ENCODE measurements at regions not wholly inside any gene's neighbourhood (a gene's known extent, or its start where the extent isn't known, plus 50 kb on each side); places are given as distances from the start of the nearest gene placed in this dataset.
"Not testable (repeated sequence)": the region's sequence is repeated elsewhere in the genome, so short reads cannot be mapped to it uniquely, and the experiment has no call there.

DNA sequence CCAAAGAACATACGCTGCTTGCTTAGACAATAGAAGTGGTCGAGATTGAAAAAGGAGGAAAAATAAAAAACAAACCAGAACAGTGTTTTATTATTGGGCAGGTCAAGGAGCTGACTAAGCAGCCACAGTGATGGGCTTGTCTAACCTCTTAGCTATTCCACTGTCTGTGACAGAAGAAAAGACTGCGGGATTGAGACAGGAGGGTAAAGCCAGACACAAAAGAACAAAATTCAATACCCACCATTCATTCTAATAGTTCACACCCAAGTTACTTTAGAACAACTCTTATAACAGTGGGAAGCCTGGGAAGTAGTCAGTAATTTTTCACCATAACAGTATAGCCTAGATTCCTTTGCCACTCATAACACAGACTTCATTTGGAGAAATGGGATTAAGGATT is 435.4 kb downstream of the MFSD1 start:
- no peak for DNase-seq

DNA sequence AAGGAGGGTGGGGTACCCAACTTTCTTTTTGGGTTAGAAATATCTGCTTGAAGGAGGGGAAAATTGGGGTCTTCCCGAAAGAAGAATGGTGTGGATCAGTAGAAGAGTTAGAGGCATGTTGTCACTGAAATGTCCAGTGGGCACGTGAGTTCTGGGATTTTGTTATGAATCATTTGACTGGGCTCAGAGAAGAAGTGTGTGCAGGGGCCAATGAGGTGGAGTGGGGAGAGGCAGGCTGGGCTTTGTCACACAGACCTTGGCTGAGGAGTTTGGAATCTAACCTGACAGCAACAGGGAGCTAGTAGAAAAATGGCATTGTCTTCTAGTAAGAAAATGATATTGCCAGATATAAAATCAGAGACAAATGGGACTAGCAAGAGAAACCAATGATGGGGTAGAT is 436.8 kb downstream of the MFSD1 start:
- no peak for DNase-seq

DNA sequence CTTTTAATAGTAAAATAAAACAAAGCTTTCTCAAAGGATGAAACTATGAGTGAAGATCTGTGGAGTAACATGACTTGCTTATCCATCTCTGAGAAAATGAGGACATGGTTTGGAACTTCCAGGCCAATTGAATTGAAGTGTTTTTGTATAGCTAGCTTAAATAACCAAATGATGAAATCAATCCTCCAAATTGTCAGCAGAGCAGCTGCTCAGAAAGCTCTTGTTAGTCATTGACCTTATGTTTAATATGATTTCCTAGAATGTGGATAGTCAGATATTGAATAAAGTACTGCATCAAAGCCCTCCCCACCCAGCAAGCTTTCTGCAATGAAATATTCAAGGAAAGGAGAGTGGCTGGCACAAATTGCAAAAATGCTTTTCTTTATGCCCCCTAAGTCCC is 437.2 kb downstream of the MFSD1 start:
- no peak for DNase-seq

DNA sequence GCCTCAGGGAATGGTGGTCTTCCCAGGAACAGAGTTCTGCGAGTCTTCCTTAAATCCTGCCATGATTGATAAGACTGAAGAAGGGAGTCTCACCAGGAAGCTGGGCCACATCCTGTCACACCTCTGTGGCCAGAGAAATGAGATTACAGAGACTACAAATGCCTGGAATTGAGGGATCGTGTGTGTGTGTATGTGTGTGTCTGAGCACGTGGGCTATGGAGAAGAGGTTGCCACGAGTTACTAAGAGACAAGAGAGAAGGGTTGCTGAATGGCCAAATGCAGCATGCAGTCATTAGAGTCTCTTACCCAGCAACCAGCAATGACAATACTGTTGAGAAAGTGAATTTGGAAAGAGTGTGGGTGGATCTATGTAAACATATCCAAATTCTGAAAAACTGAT is 443.1 kb downstream of the MFSD1 start:
- no peak for DNase-seq

DNA sequence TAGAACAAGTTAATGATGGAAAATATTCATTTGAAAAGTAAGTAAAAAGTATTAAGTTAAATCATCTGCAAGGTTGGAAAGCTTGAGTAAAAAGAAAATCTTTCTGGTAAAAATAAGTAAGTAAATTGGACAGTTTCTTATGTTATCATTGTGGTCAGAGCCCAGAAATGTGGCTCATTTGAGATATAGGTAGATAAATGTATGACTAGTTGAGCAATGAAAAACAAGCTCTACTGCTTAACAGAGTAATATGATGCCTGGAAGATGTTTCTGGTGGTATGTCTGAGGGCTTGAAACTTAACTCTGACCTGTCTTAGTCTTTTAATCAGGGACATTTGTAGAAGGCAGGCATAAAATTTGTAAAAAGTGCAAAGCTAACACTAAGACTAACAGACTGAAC is 444.0 kb downstream of the MFSD1 start:
- no peak for DNase-seq

DNA sequence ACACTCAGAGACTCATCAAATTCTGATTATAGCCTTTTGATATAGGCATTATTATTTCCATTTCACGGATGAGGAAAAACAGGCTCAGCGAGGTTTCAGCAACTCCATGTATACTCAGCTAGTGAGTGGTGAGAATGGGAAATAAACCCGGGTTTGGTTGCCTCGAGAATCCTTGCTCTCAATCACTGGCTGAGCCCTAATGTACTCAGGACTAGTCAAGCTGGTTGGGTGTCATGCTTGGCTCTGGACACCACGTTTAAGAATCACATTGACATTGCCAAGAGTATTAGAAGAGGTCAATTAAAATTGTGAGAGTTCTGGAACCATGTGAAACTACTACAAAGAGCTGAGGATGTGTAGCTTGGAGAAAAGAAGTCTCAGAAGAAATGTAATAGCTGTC is 444.5 kb downstream of the MFSD1 start:
- DNase-seq = no peak

DNA sequence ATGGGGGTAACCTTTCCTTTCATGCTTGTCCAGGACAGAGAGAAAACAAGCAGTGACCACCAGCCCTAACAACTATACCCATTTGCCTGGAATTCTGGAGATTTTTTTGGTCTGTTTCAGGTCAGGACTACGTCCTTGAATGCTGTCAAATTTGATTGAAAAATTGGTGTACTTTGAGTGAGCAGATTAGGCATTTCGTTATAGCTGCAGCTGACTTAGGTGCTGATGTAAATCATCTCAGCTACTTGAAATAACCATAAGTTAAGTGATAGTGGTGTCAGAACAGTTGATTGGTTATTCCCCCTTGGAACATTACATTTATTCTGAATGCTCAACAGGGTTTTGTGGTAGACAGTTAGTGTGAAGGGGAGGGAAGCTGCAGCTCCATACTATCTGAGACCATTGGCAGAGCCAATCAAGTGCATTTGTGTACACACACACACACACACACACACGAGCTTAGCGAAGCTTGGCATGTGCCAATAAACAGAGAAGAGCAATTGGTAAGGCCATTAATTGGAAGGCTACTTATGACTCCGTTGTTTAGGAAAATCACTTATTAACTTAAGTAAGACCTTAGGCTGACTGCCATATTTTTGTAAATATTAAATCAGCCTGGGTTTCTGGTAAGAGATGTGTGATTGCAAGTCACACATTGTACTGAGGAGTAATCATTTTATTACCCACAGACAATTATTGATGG is 447.8 kb downstream of the MFSD1 start:
- DNase-seq = no peak

DNA sequence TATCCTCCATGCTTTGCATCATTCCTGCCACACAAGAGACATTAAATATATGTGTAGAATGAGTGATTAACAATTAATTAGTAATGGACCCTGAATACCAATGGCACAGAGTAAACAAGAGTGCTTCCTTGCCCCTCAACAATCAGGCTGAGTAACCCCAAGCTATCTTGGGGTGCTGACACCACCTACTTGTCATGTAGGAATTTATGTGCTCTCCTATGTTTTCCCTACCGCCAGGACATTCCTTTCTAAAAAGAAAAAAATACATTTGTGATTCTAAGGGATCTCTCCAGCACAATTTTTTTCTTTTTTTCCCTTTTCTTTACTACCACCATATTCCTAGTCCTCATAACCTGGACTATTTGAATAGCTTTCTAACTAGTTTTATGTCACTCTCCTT is 449.1 kb downstream of the MFSD1 start:
- no peak for DNase-seq

DNA sequence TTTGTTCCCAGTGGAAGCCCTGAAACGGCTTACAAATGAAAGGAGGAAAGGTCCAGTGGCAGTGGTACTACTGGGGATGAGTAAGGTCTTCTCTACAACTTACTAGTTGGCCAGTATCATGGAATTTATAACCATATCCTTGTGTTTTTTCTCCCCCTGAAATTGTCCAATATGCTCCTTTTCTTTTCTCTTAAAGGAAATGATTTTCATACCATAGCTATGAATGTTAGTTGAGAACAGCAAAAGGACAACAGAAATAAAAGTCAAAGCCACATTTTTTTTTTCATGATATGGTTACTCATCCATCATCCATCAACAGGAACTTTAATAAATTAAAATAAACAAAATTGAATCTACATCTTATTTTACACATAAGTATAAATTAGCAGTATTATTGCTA is 450.4 kb downstream of the MFSD1 start:
- DNase-seq = no peak

DNA sequence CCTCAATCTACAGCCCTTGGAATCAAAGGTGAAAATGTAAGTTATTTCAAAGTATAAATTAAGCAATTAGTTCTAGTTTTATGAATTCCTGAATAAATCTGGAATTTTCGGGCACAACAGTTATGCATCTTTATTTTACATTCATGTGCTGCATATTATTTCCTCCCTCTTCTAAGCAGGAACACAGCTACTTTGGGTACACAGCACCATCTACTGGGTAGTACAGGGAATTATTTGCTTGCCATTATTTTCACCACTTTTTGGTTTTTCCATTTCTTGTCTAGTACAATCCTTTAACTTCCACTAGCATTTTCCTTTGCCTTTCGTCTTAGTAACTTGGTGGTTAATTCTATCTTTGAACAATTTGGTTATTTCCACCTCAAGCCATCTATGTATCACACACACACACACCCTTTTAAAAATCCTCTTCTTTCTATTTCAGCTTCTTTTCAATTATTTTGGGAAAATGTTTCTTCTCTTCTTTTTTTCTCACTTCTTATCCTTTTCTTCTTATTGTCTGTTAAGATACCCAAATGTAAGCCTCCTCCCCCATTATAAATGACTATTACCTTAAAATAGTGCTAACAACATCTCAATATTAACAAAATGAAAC is 451.0 kb downstream of the MFSD1 start:
- DNase-seq = peak; percentile 67

DNA sequence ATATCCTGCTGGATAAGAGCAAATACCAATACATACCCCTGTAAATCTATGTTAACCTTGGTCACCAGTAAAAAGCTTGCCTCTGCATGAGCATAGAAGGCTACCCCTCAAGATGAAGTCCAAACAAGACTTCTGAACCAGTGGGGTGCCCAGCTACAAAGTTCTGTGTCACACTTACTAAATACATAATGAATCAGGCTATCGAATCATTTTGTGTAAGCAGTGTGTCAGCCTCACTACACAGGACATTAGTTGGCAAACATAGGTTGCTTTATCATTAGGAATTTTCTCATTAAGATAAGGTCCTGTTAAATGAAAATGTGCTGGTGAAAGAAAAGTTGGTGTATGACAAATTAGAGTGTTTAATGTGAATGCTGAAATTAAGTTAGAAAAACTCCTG is 452.0 kb downstream of the MFSD1 start:
- DNase-seq = no peak

DNA sequence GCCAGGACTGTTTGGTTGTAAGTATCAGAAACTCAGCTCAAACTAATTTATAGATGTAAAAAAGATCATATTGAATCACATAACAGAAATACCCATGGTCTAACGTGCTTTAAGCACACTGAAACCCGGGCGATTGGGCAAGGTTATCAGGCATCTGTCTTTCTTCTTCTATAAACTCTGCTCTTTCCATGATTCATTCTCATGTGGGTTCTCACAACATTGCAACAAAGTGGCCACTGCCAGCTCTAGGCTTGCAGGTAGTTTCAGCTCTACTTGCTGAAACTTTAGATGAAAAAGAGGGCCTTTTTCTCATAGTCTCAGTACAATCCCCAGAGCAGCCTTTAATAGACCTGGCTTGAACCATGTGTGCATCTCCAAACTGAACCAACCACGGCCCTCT is 456.1 kb downstream of the MFSD1 start:
- DNase-seq = no peak

DNA sequence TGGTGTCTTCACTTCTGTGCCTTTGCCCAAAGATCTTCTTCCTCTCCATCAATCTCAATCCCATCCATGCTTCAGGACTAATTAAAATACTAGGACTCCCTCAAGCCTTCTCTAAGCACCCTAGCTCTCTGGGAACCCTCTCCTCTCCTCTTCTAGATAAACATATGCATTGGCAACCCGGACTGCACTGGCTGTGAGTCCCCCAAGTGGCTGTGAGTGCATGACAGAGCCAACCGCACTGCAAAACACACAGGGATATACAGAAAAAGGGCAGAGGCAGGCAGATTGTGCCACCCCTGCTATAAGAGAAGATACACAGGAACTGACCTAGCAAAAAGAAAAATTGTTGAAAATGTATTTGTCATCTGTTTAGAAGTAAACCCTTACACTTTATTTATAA is 457.1 kb downstream of the MFSD1 start:
- DNase-seq = no peak

DNA sequence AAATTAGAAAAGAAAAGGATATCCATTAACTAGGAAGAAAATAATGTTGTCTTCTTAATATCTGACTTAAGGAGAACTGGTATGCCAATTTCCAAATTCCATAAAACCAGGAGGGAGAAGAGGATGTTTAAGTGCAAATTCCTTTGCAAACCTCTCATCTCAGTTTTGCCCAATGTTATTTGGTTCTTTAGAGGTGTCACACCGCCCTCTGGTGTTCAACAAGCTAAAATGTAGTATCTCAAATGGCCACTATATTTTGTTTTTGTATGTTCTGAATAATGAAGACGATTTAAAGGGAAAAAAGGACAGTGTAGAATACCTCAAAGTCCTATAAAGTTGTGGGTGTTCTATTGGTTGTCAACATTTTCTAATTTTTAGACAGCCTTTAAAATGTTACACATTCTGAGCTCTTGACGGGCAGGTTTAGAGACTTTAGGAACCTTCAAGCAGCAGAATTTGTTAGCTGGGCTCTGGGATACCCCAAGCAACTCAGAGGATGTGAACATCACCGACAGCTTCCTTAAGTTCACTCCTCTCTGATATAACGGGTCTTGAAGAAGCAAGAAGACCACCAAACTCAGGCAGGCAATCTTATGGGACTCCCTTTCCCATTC is 458.3 kb downstream of the MFSD1 start:
- peak; percentile 73 for DNase-seq

DNA sequence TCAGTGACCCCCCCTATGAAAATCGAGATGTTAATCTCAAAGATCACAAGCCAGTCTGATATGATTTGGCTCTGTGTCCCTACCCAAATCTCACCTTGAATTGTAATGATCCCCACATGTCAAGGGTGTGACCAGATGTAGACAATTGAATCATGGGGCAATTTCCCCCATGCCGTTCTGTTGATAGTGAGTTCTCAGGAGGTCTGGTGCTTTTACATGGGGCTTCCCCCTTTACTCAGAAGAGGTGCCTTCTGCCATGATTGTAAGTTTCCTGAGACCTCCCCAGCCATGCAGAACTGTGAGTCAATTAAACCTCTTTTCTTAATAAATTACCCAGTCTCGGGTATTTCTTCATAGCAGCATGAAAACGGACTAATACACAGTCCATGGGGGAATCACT is 459.5 kb downstream of the MFSD1 start:
- DNase-seq = not testable (repeated sequence)

DNA sequence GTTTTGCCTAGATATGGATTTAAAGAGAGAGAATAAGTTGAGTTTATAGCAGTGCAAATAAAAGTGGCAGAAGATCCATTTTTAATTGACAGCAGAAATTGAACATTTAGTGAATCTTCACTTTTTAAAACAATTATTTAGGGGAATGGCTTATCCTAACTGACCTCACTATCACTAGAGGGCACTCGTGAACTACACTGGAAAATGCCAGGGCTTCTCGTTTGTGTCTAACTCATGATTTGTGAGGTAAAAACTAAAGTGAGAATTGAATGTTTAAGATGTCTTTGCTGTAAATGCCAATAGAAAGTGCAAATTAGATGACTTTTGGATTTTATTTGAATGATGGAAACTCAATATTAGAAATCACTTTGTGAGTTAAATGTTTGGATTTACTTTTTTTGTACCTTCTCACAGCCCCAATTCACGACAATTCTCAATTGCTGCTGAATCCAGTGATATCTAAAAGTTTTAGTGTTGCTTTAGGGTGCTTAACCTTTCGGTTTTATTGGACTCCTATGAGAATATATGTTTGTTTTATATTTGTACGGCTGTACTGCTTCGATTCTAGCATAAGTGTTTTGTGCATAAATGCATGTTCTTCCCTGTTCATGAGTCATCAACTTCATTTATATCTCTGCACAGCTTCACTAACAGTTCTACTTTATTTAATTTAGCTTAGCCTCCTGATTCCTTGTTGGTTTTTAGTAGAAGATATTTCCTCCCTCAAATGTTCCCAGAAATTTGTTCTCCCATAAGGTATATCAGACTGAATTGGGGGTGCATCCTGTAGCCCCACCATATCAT is 462.1 kb downstream of the MFSD1 start:
- DNase-seq = peak; percentile 66

DNA sequence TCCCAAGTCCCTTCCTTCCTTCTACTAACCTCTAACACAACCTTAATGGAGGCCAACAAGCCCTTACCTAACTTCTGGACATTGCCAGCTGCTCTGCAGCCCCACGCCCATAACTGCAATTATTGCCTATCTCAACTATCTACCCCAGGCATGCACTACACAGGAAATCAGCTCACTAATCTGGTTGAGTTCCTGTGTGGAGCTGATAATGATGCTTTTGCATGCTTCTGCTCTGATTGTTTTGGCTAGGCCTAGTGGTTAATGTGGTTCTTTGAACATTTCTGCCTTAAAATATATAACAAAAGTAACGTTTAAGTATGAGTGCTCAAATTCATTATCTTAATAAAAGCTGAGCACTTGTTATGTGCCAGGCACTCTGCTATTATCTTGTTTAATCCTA is 463.9 kb downstream of the MFSD1 start:
- DNase-seq = no peak

DNA sequence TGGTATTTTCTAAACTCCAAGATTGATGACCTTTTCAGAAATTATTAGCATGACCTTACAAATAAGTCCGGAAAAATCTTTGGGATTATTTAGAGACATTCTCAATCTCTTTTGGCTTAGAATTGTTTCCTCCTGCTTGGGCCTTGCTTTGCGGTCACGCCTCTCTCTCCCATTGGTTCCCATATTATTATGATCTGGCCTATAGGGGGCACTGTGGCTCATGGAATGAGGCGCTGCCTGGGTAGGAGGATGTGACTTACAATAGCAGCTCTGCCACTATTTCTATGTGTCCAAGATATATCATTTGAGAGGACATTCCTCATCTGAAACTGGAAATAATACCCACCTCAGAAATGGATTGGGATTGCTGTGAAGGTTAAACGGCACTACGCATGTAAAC is 464.9 kb downstream of the MFSD1 start:
- DNase-seq = peak; percentile 59

DNA sequence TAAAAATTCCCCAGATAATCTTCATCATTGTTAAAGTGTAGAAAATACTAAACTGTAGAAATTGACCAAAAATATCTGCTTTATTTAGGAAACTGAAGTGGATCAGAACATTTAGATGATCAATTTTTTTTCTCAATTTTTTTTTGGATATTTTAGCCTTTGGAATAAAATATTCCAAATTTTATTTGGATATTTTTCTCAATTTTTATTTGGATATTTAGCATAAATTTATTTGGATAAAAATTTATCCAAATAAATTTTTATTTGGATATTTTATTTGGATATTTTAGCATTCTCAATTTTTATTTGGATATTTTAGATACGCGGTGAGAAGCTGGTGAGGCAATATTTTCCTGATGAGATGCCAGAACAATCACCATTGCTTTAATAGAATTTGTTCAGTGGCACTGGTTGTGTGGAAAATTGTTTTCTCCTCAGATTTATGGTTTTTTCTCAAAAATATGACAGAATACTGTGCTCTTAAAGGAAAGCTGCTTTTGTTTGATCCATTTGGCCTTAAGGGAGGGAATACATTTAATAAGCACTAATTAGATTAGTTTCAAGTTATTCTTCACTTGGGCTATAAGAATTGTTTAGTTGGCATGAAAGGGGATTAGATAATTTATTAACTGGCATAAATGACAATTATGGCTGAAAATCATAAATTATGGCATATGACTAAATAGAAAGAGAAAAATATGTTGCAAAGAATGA is 470.1 kb downstream of the MFSD1 start:
- no peak for DNase-seq

DNA sequence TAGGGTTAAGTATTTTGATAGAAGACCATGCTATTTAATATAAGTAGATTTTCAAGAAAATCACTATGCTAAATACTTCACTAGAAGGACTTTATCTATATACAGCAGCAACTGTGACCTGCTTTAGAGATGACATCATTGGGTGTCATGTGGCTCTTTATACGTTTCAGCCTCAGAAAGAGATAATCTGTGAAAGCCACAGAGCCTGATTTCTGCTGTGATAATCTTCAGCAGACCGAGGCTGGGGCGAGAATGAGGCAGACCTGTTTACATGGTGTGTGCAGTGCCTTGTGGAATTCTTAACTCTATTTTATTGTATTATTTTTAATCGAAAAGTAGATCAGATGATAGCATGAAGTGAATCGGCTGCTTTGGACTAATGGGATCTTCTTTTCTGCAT is 471.2 kb downstream of the MFSD1 start:
- DNase-seq = no peak

DNA sequence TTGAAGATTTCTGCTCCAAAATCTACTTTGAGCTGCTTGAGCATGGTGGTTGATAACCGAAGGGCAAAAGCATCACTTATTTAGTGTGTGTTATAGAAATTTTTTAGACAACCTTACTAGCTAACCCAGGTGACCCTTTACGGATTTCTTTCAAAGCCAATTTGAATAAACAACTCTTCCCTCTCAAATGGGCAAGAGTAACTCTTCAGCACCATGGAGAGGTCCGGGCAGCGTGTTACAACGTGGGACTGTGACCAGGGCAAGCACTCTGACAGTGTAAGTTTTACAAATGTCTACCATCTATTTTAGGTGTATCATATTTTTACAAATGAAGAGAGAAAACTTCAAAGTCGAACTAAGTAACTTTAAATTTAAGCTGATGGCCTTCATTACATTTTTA is 471.8 kb downstream of the MFSD1 start:
- no peak for DNase-seq

DNA sequence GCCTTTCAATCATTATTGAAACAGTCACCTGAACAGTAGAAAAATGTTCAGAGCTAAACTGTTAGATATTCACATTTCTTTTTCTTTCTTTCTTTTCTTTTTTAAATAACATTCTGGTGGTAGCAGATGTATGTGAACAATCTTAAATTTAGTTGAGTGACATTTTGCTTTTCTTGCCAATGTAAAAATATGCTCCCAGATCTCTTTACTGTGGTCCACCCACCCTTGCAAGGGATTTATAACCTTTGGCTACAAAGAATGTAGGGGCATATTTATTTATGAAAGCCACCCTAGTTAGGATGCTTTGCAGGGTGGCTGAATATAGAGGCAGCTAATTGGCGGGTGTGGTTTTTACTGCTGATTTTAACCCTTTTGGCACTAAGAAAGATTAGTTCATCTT is 473.9 kb downstream of the MFSD1 start:
- DNase-seq = no peak

DNA sequence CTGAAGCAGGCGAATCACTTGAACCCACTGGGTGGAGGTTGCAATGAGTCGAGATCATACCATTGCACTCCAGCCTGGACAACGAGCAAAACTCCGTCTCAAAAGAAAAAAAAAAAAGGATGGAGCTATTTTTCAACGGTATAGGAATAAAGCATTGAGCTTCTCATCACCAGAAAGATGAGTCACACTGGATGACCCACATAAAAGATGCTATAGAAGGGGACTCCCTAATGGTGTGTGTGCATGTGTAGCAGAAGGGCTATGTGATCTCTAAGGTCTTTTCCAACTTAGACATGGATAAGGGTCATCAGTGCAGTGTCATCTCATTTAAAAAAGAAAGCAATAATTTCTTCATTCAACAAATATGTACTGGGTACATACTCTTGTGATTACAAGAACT is 476.0 kb downstream of the MFSD1 start:
- no peak for DNase-seq
